Neutrophil (primary cell): ENCODE measurements at regions not wholly inside any gene's neighbourhood (a gene's known extent, or its start where the extent isn't known, plus 50 kb on each side); places are given as distances from the start of the nearest gene placed in this dataset.

Experiments used
- H3K27ac ChIP-seq: fragments of 200-600 bp; sonication (generic); 2 replicates; pipeline ENCODE4 v1.5.1; 2016; ENCODE audit warnings: mild to moderate bottlenecking, moderate library complexity
- H3K27me3 ChIP-seq: fragments of 200-600 bp; sonication (generic); 2 replicates; pipeline ENCODE4 v1.6.0; 2016; ENCODE audit warnings: mild to moderate bottlenecking
- H3K36me3 ChIP-seq: fragments of 200-600 bp; sonication (generic); 2 replicates; pipeline ENCODE4 v1.5.1; 2017
- H3K4me1 ChIP-seq, 2 experiments: fragments of 200-600 bp in 1 of 2; sonication (generic) in 1 of 2; 1 replicate in 1 of 2; 2 replicates in 1 of 2; pipeline versions ENCODE4 v1.5.1 to v1.6.1; 2013 to 2016; ENCODE audit warnings: low read depth in 1 of 2, low read length in 1 of 2, mild to moderate bottlenecking in 1 of 2, moderate library complexity in 1 of 2; ENCODE audit not compliant: control insufficient read depth in 1 of 2, insufficient read depth in 1 of 2
- H3K4me3 ChIP-seq, 2 experiments: fragments of 200-600 bp in 1 of 2; sonication (generic) in 1 of 2; 1 replicate in 1 of 2; 2 replicates in 1 of 2; pipeline ENCODE4 v1.5.1; 2013 to 2016; ENCODE audit warnings: low read depth in 1 of 2, low read length in 1 of 2, mild to moderate bottlenecking in 1 of 2, moderate library complexity in 1 of 2
- H3K9me3 ChIP-seq: fragments of 200-600 bp; sonication (generic); 2 replicates; pipeline ENCODE4 v1.5.1; 2016
- CTCF ChIP-seq: fragments of 200-600 bp; sonication (generic); IDR thresholded peaks from 2 replicates; pipeline ENCODE4 v1.5.1; 2016; ENCODE audit warnings: antibody characterized with exemption

GRCh38 chr6:164721460-164721859 lies 587.9 kb downstream of the C6orf118 start:
- H3K36me3 ChIP-seq = no peaks in the 10 kb centered on the region
- H3K4me3 ChIP-seq = no peak overlapping the region
- TF ChIP-seq CTCF = no peak
- no peak overlapping the region for H3K27ac ChIP-seq
- H3K27me3 ChIP-seq = no peaks in the 10 kb centered on the region
- no peaks in the 10 kb centered on the region for H3K4me1 ChIP-seq
- no peaks in the 10 kb centered on the region for H3K9me3 ChIP-seq

GRCh38 chr6:164700497-164700896 lies 608.9 kb downstream of the C6orf118 start:
- Histone ChIP-seq H3K27me3 (no peaks in the 10 kb centered on the region), H3K27ac (no peak overlapping the region), H3K4me3 (no peak overlapping the region), H3K4me1 (no peaks in the 10 kb centered on the region), H3K9me3 (no peaks in the 10 kb centered on the region), H3K36me3 (no peaks in the 10 kb centered on the region)
- no peak for TF ChIP-seq CTCF

GRCh38 chr6:164695896-164696295 lies 613.5 kb downstream of the C6orf118 start:
- no peak overlapping the region for H3K27ac ChIP-seq
- no peak for TF ChIP-seq CTCF

GRCh38 chr6:164694386-164694785 lies 615.0 kb downstream of the C6orf118 start:
- no peak for TF ChIP-seq CTCF
- Histone ChIP-seq H3K4me3 (no peak overlapping the region), H3K4me1 (no peaks in the 10 kb centered on the region), H3K27me3 (no peaks in the 10 kb centered on the region), H3K36me3 (no peaks in the 10 kb centered on the region), H3K9me3 (peaks cover 3% of the 10 kb centered on the region), H3K27ac (no peak overlapping the region)

More at GRCh38 chr6:164695896-164696295, 613.5 kb downstream of the C6orf118 start:
- H3K36me3 ChIP-seq = no peaks in the 10 kb centered on the region
- no peaks in the 10 kb centered on the region for H3K27me3 ChIP-seq
- no peak overlapping the region for H3K4me3 ChIP-seq
- H3K9me3 ChIP-seq = no peaks in the 10 kb centered on the region
- no peaks in the 10 kb centered on the region for H3K4me1 ChIP-seq

- Histone ChIP-seq H3K4me1 (no peaks in the 10 kb centered on the region), H3K9me3 (peaks cover 3% of the 10 kb centered on the region), H3K36me3 (no peaks in the 10 kb centered on the region), H3K27me3 (no peaks in the 10 kb centered on the region), H3K4me3 (no peak overlapping the region), H3K27ac (no peak overlapping the region)
- no peak for TF ChIP-seq CTCF
Measured at GRCh38 chr6:164693944-164694343, 615.5 kb downstream of the C6orf118 start.
